ENCODE measurements at regions not wholly inside any gene's neighbourhood (a gene's known extent, or its start where the extent isn't known, plus 50 kb on each side); places are given as distances from the start of the nearest gene placed in this dataset.

DNA sequence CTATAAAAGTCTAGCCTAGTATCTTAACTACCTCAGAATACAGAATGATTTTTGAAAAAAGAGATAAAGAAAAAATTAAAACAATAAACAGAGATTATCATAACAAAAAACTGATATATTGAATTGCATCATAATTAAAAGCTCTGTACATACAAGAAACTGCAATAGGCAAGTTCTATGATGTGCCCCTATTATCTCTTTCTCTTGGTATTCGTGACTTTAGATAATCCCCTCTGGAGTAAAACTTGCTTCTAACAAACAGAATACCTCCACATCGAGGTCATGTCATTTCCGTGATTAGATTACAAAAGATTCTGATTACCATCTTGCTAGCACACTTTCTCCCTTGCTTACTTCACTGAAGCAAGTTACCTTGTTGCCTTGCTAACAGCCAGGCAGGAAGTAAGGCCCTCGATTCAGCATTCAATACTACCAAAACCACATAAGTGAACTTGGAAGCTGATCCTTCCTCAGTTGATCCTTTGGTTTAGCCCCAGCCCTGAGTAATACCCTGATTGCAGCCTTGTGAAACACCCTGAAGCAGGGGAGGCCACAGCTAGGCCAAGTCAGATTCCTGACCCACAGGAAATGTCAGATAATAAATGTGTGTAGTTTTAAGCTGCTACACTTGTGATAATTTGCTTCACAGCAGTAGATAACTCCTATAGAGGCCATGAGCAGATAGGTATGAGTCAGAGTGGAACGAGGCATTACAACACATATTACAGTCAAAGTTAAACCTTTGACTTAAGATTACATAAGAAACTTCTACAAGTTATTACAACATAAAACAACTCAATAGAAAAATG is 53.7 kb upstream of the TMX4 start:
- DNase-seq (ENCODE audit: low spot score): peak; percentile 25

DNA sequence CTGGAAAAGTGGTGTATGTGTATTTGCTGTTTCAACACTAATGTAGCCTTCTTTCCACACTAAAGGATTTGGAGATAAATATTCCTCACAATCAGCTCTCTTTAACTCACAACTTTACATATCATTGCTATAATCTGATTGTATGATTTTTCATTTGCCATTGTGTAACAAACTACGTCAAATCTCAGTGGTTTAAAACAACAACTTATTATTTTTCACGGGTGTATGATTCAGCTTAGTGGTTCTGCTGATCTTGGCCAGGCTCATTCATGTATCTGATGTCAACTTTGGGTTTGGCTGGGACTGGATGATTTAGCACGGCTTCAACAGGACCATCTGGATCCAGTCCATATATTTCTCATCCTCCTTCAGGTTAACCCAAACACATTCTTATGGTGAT is 55.4 kb upstream of the TMX4 start:
- DNase-seq (ENCODE audit: low spot score): no peak

DNA sequence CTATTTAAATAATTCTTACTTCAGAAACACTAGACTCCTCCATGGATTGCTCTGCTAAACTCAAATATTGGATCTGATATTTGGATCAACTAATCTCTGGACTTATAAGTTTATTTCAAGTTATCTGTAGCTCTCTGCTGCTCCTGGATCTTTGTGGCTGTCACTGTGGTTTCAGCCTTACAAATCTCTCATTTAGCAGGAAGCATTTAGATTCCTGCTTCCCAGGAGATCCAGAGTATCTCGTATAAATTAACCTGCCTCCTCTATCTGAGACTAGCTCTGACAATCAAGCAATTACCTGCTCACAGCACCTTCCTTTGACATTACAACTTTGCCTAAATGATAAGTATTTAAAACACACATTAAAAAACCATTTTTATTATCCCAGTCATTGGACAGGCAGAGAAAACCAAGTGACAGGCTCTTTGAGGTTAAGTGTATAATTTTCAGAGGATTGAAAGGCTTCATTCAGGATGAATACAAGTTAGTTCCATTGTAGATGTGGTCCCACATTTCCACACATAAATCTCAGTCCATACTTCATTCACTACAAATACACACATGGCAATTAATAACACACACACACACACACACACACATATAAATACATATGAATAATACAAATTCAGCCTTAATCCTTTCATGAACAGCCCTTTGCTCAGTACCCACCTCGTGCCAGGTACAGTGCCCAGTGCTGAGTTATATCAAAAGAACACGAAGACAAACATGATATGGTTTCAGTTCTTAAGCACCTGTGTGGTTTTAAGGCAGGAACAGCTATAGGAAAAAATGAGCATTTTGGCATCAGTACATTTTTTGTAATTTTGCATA is 55.5 kb upstream of the PLCB1 start:
- no peak for DNase-seq (ENCODE audit: low spot score)

DNA sequence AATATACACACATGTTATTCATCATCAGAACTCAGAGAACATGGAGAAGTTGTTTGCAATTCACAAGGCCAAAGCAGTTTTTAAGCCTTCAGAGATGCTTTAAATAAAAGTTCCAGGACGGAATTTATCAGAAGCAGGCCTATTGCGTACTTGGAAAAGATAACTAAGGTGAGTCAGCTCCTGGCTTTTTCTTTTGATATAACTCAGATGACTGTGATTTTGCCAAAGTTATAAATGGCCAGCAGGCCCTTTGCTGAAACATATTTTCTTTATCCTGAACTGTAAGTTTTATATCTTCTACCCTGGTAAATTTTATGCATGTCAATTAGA is 55.0 kb upstream of the PLCB1 start:
- DNase-seq (ENCODE audit: low spot score): no peak

DNA sequence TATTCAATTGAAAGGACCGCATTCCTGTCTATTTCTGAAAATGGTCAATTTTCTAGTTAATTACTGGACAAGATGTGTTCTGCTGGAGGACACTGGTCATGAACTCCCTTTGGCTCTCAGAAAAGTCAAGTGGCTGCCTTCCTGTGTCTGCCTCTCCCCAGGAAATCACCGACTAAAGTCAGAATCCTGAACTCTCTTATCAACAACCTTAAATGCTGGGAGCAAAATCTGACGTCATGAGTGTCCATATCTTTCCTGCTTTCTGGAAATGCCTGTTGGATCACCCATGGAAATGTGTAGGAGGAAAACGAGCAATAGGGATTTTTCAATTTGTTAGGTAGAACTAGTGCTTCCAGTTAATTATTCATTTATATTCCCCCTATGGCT is 53.5 kb upstream of the PLCB1 start:
- no peak for DNase-seq (ENCODE audit: low spot score)

DNA sequence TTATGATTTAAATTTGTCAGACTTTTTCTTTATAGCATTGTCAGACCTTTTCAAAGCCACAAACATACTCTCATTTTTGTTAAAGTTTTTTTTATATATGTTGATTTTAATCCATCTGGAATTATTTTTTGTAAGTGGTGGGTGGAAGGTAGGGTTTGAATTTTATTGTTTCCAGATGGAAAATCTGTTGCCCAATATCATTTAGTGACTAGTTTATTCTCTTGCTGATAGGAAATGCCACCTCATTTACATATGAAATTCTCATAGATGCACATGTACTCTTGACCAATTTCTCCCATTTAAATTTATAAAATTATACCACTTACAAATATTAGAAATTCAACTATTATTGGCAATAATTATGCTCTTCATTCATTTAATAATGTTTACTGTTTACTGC is 52.1 kb upstream of the PLCB1 start:
- no peak for DNase-seq (ENCODE audit: low spot score)

DNA sequence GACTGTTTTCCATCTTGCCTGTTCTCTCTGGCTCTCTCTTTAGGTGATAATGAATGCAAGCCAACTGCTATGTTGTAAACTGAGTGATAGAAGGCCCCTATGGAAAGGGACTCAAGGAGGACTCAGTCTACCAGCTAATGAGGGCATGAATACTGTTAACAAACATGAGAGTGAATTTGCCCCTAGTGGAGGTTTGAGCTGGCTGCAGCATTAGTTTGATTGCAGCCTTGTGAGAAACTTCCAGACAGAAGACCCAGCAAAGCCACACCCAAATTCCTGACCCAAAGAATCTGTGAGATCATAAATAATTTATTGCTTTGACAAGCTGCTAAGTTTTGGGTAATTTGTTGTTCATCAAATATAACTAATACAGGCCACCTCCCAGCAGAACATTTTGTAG is 50.0 kb upstream of the PLCB1 start:
- DNase-seq (ENCODE audit: low spot score): peak; percentile 22

Data from HuH-7 (cell line).